GM23338 (cell line): ENCODE measurements at regions not wholly inside any gene's neighbourhood (a gene's known extent, or its start where the extent isn't known, plus 50 kb on each side); places are given as distances from the start of the nearest gene placed in this dataset.

Source experiments
- ATAC-seq: fragments of 200-7000 bp; cut with Tn5 transposase; 3 replicates; pipeline ENCODE4 v1.9.1; 2020
- DNase-seq: peaks from one replicate; pipeline ENCODE4 v3.0.0-alpha.2; 2015; ENCODE audit warnings: low spot score
- H2AFZ ChIP-seq: fragments of 200-600 bp; sonication (generic); 2 replicates; pipeline ENCODE4 v1.8.0; 2016; ENCODE audit warnings: antibody characterized with exemption, mild to moderate bottlenecking, moderate library complexity
- H3F3A ChIP-seq: fragments of 200-600 bp; sonication (generic); replicated peaks from 2 replicates; pipeline ENCODE4 v1.8.0; 2017; ENCODE audit warnings: antibody characterized with exemption, mixed run types, low read depth
- H3K27ac ChIP-seq: fragments of 200-600 bp; sonication (generic); 2 replicates; pipeline ENCODE4 v1.6.1; 2016; ENCODE audit warnings: low read depth
- H3K27me3 ChIP-seq: fragments of 200-600 bp; sonication (generic); 2 replicates; pipeline ENCODE4 v1.8.0; 2016; ENCODE audit warnings: mild to moderate bottlenecking, mixed run types, moderate library complexity; ENCODE audit not compliant: insufficient read depth
- H3K36me3 ChIP-seq: fragments of 200-600 bp; sonication (generic); 2 replicates; pipeline ENCODE4 v1.8.0; 2016; ENCODE audit warnings: mild to moderate bottlenecking; ENCODE audit not compliant: insufficient read depth
- H3K4me1 ChIP-seq: fragments of 200-600 bp; sonication (generic); 2 replicates; pipeline ENCODE4 v1.8.0; 2016; ENCODE audit warnings: mild to moderate bottlenecking, moderate library complexity; ENCODE audit not compliant: insufficient read depth
- H3K4me2 ChIP-seq: fragments of 200-600 bp; sonication (generic); 2 replicates; pipeline ENCODE4 v1.7.1; 2017; ENCODE audit warnings: mixed run types
- H3K4me3 ChIP-seq: fragments of 200-600 bp; sonication (generic); 2 replicates; pipeline ENCODE4 v1.6.1; 2016; ENCODE audit warnings: mixed run types
- H3K79me2 ChIP-seq: fragments of 200-600 bp; sonication (generic); replicated peaks from 2 replicates; pipeline ENCODE4 v1.8.0; 2017; ENCODE audit warnings: mild to moderate bottlenecking; ENCODE audit not compliant: insufficient read depth
- H3K9me2 ChIP-seq: fragments of 200-600 bp; sonication (generic); 2 replicates; pipeline ENCODE4 v1.8.0; 2017; ENCODE audit not compliant: insufficient read depth
- H4K20me1 ChIP-seq: fragments of 200-600 bp; sonication (generic); replicated peaks from 2 replicates; pipeline ENCODE4 v1.8.0; 2017; ENCODE audit warnings: mild to moderate bottlenecking; ENCODE audit not compliant: insufficient read depth
- H3K27ac Mint-ChIP-seq: 2 replicates; pipeline ENCODE4 v1.8.0; 2020; ENCODE audit warnings: inconsistent platforms, mild to moderate bottlenecking, moderate library complexity, mixed read lengths
- H3K27me3 Mint-ChIP-seq: 3 replicates; pipeline ENCODE4 v1.8.0; 2022; ENCODE audit warnings: low read depth, mild to moderate bottlenecking, moderate library complexity, mixed read lengths, inconsistent platforms; ENCODE audit not compliant: insufficient read depth, poor library complexity
- H3K36me3 Mint-ChIP-seq: 3 replicates; pipeline ENCODE4 v1.8.0; 2021; ENCODE audit warnings: low read depth, mild to moderate bottlenecking, inconsistent platforms, moderate library complexity, mixed read lengths
- H3K4me1 Mint-ChIP-seq: 3 replicates; pipeline ENCODE4 v1.8.0; 2020; ENCODE audit warnings: mild to moderate bottlenecking, inconsistent platforms, mixed read lengths
- H3K4me3 Mint-ChIP-seq: 3 replicates; pipeline ENCODE4 v1.8.0; 2021; ENCODE audit warnings: moderate library complexity, mild to moderate bottlenecking, inconsistent platforms, mixed read lengths
- H3K9me3 Mint-ChIP-seq: 3 replicates; pipeline ENCODE4 v1.8.0; 2020; ENCODE audit warnings: moderate library complexity, mild to moderate bottlenecking, inconsistent platforms, mixed read lengths
- CREB1 ChIP-seq: fragments of 250-450 bp; sonication (Bioruptor Pico); IDR thresholded peaks from 2 replicates; pipeline ENCODE4 v1.5.0; 2020; ENCODE audit warnings: low read depth, mild to moderate bottlenecking, moderate library complexity
- EZH2 ChIP-seq: fragments of 200-600 bp; sonication (generic); IDR thresholded peaks from one replicate; pipeline ENCODE4 v1.8.0; 2017; ENCODE audit warnings: antibody characterized with exemption, mild to moderate bottlenecking, low read depth; ENCODE audit not compliant: unreplicated experiment
- EZH2phosphoT487 ChIP-seq: fragments of 200-600 bp; sonication (generic); IDR thresholded peaks from one replicate; pipeline ENCODE4 v1.8.1; 2018; ENCODE audit warnings: antibody characterized with exemption; ENCODE audit not compliant: unreplicated experiment
- JUNB ChIP-seq: IDR thresholded peaks from one replicate; pipeline ENCODE4 v1.6.1; 2016; ENCODE audit warnings: antibody characterized with exemption; ENCODE audit not compliant: unreplicated experiment
- NANOG ChIP-seq: IDR thresholded peaks from 2 replicates; pipeline ENCODE4 v1.6.1; 2016; ENCODE audit warnings: antibody characterized with exemption, borderline replicate concordance
- POLR2AphosphoS5 ChIP-seq: IDR thresholded peaks from 2 replicates; pipeline ENCODE4 v1.6.1; 2016; ENCODE audit warnings: antibody characterized with exemption, low read depth
- STAT1 ChIP-seq: IDR thresholded peaks from one replicate; pipeline ENCODE4 v1.6.1; 2016; ENCODE audit warnings: antibody characterized with exemption; ENCODE audit not compliant: unreplicated experiment
- ZNF114 ChIP-seq: fragments of 250-450 bp; sonication (Bioruptor Pico); IDR thresholded peaks from 2 replicates; pipeline ENCODE4 v1.5.0; 2020; ENCODE audit warnings: mild to moderate bottlenecking, moderate library complexity
- ZNF331 ChIP-seq: fragments of 250-450 bp; sonication (Bioruptor Pico); IDR thresholded peaks from 2 replicates; pipeline ENCODE4 v1.5.0; 2020; ENCODE audit warnings: low read depth, mild to moderate bottlenecking, moderate library complexity
- TF ChIP-seq, protein P1 (sequence below): fragments of 250-450 bp; sonication (Bioruptor Pico); IDR thresholded peaks from 2 replicates; pipeline ENCODE4 v1.5.0; 2020; ENCODE audit warnings: mild to moderate bottlenecking, moderate library complexity
- TF ChIP-seq, protein P2 (sequence below): IDR thresholded peaks from one replicate; pipeline ENCODE4 v1.6.1; 2018; ENCODE audit warnings: antibody characterized with exemption; ENCODE audit not compliant: unreplicated experiment
- TF ChIP-seq, protein P3 (sequence below): IDR thresholded peaks from 2 replicates; pipeline ENCODE4 v1.6.1; 2016; ENCODE audit warnings: antibody characterized with exemption
- TF ChIP-seq, protein P4 (sequence below), 2 experiments: fragments of 200-600 bp in 1 of 2; sonication (generic) in 1 of 2; conservative IDR thresholded peaks; 2 replicates each; pipeline versions ENCODE4 v1.5.1 to v1.6.1; 2016 to 2017; ENCODE audit warnings: antibody characterized with exemption in 2 of 2, low read depth in 2 of 2, mild to moderate bottlenecking in 2 of 2, moderate library complexity in 1 of 2

DNA sequence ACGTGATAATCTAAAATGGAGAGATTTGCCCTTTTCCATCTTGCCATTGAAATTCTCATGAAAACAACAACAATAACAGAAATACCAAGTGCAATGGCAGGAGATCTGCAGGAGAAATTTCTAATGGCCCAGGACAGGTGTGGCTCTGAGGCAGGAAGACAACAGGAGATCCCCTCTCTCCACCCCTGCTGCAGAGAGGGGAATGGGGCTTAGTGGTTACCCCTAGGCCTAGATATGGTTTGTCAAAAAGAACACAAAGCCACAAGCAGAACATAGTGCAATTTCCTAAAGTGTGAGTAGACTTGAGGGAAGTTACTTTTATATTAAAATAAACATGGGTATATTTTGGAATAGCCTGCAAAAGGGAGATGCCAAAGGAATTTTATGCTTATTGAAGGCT lies 369.5 kb downstream of the KCNRG start:
- Mint-ChIP-seq H3K27ac (no peak overlapping the region), H3K9me3 (peaks cover 26% of the 10 kb centered on the region), H3K4me1 (peaks cover 51% of the 10 kb centered on the region), H3K4me3 (no peak overlapping the region), H3K27me3 (peaks cover 1% of the 10 kb centered on the region), H3K36me3 (peaks cover 27% of the 10 kb centered on the region)
- TF ChIP-seq, protein P1, sequence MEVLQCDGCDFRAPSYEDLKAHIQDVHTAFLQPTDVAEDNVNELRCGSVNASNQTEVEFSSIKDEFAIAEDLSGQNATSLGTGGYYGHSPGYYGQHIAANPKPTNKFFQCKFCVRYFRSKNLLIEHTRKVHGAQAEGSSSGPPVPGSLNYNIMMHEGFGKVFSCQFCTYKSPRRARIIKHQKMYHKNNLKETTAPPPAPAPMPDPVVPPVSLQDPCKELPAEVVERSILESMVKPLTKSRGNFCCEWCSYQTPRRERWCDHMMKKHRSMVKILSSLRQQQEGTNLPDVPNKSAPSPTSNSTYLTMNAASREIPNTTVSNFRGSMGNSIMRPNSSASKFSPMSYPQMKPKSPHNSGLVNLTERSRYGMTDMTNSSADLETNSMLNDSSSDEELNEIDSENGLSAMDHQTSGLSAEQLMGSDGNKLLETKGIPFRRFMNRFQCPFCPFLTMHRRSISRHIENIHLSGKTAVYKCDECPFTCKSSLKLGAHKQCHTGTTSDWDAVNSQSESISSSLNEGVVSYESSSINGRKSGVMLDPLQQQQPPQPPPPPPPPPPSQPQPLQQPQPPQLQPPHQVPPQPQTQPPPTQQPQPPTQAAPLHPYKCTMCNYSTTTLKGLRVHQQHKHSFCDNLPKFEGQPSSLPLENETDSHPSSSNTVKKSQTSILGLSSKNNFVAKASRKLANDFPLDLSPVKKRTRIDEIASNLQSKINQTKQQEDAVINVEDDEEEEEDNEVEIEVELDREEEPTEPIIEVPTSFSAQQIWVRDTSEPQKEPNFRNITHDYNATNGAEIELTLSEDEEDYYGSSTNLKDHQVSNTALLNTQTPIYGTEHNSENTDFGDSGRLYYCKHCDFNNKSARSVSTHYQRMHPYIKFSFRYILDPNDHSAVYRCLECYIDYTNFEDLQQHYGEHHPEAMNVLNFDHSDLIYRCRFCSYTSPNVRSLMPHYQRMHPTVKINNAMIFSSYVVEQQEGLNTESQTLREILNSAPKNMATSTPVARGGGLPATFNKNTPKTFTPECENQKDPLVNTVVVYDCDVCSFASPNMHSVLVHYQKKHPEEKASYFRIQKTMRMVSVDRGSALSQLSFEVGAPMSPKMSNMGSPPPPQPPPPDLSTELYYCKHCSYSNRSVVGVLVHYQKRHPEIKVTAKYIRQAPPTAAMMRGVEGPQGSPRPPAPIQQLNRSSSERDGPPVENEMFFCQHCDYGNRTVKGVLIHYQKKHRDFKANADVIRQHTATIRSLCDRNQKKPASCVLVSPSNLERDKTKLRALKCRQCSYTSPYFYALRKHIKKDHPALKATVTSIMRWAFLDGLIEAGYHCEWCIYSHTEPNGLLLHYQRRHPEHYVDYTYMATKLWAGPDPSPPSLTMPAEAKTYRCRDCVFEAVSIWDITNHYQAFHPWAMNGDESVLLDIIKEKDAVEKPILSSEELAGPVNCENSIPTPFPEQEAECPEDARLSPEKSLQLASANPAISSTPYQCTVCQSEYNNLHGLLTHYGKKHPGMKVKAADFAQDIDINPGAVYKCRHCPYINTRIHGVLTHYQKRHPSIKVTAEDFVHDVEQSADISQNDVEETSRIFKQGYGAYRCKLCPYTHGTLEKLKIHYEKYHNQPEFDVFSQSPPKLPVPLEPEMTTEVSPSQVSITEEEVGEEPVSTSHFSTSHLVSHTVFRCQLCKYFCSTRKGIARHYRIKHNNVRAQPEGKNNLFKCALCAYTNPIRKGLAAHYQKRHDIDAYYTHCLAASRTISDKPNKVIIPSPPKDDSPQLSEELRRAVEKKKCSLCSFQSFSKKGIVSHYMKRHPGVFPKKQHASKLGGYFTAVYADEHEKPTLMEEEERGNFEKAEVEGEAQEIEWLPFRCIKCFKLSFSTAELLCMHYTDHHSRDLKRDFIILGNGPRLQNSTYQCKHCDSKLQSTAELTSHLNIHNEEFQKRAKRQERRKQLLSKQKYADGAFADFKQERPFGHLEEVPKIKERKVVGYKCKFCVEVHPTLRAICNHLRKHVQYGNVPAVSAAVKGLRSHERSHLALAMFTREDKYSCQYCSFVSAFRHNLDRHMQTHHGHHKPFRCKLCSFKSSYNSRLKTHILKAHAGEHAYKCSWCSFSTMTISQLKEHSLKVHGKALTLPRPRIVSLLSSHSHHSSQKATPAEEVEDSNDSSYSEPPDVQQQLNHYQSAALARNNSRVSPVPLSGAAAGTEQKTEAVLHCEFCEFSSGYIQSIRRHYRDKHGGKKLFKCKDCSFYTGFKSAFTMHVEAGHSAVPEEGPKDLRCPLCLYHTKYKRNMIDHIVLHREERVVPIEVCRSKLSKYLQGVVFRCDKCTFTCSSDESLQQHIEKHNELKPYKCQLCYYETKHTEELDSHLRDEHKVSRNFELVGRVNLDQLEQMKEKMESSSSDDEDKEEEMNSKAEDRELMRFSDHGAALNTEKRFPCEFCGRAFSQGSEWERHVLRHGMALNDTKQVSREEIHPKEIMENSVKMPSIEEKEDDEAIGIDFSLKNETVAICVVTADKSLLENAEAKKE = no peak
- TF ChIP-seq EZH2 (no peak), ZNF114 (CRISPR knock-in tag) (no peak), ZNF331 (no peak), STAT1 (no peak), CREB1 (CRISPR knock-in tag) (no peak), NANOG (no peak), EZH2phosphoT487 (no peak), JUNB (no peak), POLR2AphosphoS5 (no peak)
- TF ChIP-seq, protein P2, sequence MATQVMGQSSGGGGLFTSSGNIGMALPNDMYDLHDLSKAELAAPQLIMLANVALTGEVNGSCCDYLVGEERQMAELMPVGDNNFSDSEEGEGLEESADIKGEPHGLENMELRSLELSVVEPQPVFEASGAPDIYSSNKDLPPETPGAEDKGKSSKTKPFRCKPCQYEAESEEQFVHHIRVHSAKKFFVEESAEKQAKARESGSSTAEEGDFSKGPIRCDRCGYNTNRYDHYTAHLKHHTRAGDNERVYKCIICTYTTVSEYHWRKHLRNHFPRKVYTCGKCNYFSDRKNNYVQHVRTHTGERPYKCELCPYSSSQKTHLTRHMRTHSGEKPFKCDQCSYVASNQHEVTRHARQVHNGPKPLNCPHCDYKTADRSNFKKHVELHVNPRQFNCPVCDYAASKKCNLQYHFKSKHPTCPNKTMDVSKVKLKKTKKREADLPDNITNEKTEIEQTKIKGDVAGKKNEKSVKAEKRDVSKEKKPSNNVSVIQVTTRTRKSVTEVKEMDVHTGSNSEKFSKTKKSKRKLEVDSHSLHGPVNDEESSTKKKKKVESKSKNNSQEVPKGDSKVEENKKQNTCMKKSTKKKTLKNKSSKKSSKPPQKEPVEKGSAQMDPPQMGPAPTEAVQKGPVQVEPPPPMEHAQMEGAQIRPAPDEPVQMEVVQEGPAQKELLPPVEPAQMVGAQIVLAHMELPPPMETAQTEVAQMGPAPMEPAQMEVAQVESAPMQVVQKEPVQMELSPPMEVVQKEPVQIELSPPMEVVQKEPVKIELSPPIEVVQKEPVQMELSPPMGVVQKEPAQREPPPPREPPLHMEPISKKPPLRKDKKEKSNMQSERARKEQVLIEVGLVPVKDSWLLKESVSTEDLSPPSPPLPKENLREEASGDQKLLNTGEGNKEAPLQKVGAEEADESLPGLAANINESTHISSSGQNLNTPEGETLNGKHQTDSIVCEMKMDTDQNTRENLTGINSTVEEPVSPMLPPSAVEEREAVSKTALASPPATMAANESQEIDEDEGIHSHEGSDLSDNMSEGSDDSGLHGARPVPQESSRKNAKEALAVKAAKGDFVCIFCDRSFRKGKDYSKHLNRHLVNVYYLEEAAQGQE = no peak
- TF ChIP-seq, protein P3, sequence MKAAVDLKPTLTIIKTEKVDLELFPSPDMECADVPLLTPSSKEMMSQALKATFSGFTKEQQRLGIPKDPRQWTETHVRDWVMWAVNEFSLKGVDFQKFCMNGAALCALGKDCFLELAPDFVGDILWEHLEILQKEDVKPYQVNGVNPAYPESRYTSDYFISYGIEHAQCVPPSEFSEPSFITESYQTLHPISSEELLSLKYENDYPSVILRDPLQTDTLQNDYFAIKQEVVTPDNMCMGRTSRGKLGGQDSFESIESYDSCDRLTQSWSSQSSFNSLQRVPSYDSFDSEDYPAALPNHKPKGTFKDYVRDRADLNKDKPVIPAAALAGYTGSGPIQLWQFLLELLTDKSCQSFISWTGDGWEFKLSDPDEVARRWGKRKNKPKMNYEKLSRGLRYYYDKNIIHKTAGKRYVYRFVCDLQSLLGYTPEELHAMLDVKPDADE = no peak
- TF ChIP-seq, protein P4, sequence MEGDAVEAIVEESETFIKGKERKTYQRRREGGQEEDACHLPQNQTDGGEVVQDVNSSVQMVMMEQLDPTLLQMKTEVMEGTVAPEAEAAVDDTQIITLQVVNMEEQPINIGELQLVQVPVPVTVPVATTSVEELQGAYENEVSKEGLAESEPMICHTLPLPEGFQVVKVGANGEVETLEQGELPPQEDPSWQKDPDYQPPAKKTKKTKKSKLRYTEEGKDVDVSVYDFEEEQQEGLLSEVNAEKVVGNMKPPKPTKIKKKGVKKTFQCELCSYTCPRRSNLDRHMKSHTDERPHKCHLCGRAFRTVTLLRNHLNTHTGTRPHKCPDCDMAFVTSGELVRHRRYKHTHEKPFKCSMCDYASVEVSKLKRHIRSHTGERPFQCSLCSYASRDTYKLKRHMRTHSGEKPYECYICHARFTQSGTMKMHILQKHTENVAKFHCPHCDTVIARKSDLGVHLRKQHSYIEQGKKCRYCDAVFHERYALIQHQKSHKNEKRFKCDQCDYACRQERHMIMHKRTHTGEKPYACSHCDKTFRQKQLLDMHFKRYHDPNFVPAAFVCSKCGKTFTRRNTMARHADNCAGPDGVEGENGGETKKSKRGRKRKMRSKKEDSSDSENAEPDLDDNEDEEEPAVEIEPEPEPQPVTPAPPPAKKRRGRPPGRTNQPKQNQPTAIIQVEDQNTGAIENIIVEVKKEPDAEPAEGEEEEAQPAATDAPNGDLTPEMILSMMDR (conservative IDR thresholded peaks at IDR 0.05; ENCODE audit: low read depth in 2 of 2) = no peak
- no peaks in the 10 kb centered on the region for H3K79me2 ChIP-seq
- no peaks in the 10 kb centered on the region for H4K20me1 ChIP-seq
- no peak overlapping the region for H3K27ac ChIP-seq
- no peak overlapping the region for H3K4me3 ChIP-seq
- ATAC-seq (no peak), DNase-seq (no peak)
- H3K9me2 ChIP-seq = peaks cover 12% of the 10 kb centered on the region; the same call in 1 of the 2 replicates
- no peak overlapping the region for H3K4me2 ChIP-seq
- H3K4me1 ChIP-seq = peaks cover 40% of the 10 kb centered on the region
- H3K36me3 ChIP-seq = no peaks in the 10 kb centered on the region; the same call in 1 of the 2 replicates
- 0 out of 2 replicates have a peak, but pooled peaks cover 4% of the 10 kb centered on the region for H3F3A ChIP-seq
- H3K27me3 ChIP-seq = no peaks in the 10 kb centered on the region
- no peak overlapping the region for H2AFZ ChIP-seq
